GM23248 (cell line): ENCODE measurements at regions not wholly inside any gene's neighbourhood (a gene's known extent, or its start where the extent isn't known, plus 50 kb on each side); places are given as distances from the start of the nearest gene placed in this dataset.

ENCODE experiments used
- EZH2 ChIP-seq: fragments of 200-600 bp; sonication (generic); IDR thresholded peaks from 2 replicates; pipeline ENCODE4 v1.6.1; 2018; ENCODE audit warnings: antibody characterized with exemption, mild to moderate bottlenecking; ENCODE audit not compliant: insufficient read depth, poor library complexity, severe bottlenecking
- EZH2phosphoT487 ChIP-seq: fragments of 200-600 bp; sonication (generic); IDR thresholded peaks from 2 replicates; pipeline ENCODE4 v1.6.1; 2018; ENCODE audit warnings: antibody characterized with exemption, moderate library complexity, mild to moderate bottlenecking, low read depth; ENCODE audit not compliant: insufficient read depth

DNA sequence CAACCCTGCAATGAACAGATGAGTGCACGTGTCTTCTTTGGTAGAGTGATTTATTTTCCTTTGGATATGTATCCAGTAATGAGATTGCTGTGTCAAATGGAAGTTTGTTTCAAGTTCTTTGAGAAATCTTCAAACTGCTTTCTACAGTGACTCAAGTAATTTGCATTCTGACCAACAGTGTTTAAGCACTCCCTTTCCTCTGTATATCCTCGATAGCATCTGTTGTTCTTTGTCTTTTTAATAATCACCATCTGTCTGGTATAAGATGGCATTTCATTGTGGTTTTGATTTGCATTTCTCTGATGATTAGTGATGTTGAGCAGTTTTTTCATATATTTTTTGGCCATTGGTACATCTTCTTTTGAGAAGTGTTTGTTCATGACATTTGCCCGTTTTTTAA is 1608.3 kb upstream of the ZEB2 start:
- no peak for TF ChIP-seq EZH2
- no peak for TF ChIP-seq EZH2phosphoT487
